Activated CD4-positive, alpha-beta T cell treated with anti-CD3 and anti-CD28 coated beads for 36 hours (primary cell): ENCODE measurements at regions not wholly inside any gene's neighbourhood (a gene's known extent, or its start where the extent isn't known, plus 50 kb on each side); places are given as distances from the start of the nearest gene placed in this dataset.

Experiments
- ATAC-seq: fragments of 200-7000 bp; cut with Tn5 transposase; one replicate; pipeline ENCODE4 v1.10.0; 2021; ENCODE audit warnings: mild to moderate bottlenecking, moderate library complexity
- CTCF ChIA-PET: fragments of 350-600 bp; sonication (Branson Sonifier 250); formaldehyde crosslinking; loops from one replicate; lab custom pipeline; 2021; ENCODE audit warnings: antibody characterized with exemption; lab: Charles Lee
- POLR2A ChIA-PET: fragments of 350-600 bp; sonication (Branson Sonifier 250); formaldehyde crosslinking; loops from one replicate; lab custom pipeline; 2021; ENCODE audit warnings: antibody characterized with exemption, inconsistent platforms; lab: Charles Lee
- DNase-seq: peaks from one replicate; pipeline ENCODE4 v3.0.0-alpha.2; 2020
- H3K27ac Mint-ChIP-seq: one replicate; pipeline ENCODE4 v1.8.0; 2021; ENCODE audit warnings: mixed read lengths
- H3K27me3 Mint-ChIP-seq: one replicate; pipeline ENCODE4 v1.8.0; 2021; ENCODE audit warnings: mixed read lengths
- H3K36me3 Mint-ChIP-seq: one replicate; pipeline ENCODE4 v1.8.0; 2021; ENCODE audit warnings: low read depth, mixed read lengths
- H3K4me1 Mint-ChIP-seq: one replicate; pipeline ENCODE4 v1.8.0; 2021; ENCODE audit warnings: mixed read lengths
- H3K4me3 Mint-ChIP-seq: one replicate; pipeline ENCODE4 v1.8.0; 2021; ENCODE audit warnings: mild to moderate bottlenecking, moderate library complexity, mixed read lengths
- H3K9me3 Mint-ChIP-seq: one replicate; pipeline ENCODE4 v1.8.0; 2021; ENCODE audit warnings: low read depth, mixed read lengths
- intact Hi-C, 2 experiments: fragments of 100-400 bp; cut with DNase I in 1 of 2; cut with micrococcal nuclease in 1 of 2; formaldehyde crosslinking; loops; one replicate each; pipeline versions ENCODE4 v1.14.2 to v1.15.1; 2022 to 2024; cut with DNase I, micrococcal nuclease

DNA sequence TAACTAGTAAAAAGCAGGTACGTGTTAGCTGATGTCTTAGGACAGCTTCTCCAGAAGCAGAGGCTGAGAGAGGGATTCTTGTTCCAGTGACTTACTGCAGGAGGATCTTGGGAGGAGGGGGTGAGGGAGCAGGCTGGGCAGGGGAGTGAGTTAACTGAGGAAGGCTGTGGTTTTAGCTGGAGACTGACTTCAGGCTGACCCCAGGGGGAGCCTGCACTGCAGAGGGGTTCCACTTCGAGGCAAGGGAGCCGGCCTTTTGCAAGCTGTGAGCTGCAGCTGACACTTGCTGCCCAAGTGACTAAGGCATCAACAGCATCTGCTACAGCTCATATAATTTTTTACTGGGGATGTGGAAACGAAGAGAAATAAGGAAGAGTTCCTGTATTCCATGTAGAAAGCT, 50.4 kb upstream of the SOD1 start:
- POLR2A ChIA-PET = no interaction called here
- CTCF ChIA-PET = interaction anchor here (0.7 to 2.3 kb wide), 3 partner anchors 28 to 510 kb away, joined by 4 to 7 read pairs (median 5); no protein-coding TSS in a partner anchor
- ATAC-seq = no peak

DNA sequence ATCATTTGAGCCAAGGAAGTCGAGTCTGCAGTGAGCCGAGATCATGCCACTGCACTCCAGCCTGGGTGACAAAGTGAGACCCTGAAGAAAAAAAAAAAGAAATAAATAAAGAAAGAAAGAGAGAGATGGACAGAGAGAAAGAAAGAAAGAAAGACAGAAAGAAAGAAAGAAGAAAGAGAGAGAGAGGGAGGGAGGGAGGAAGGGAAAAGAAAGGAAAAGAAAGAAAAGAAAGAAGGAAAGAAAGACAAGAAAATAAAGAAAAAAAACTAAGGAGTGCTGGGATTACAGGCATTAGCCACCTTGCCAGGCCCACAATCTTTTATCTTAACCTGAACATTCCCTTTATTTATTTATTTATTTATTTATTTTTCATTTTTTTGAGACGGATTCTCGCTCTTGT, 51.7 kb upstream of the SOD1 start:
- POLR2A ChIA-PET = no interaction called here
- no peak overlapping the region for H3K4me3 Mint-ChIP-seq
- intact Hi-C loops = loop anchor here in 1 of 2 experiments (5.0 to 10.0 kb wide), 2 partner anchors 773 to 1265 kb away; no protein-coding TSS in a partner anchor

More for the DNA sequence above, 50.4 kb upstream of the SOD1 start:
- Mint-ChIP-seq H3K27me3 (peaks cover 5% of the 10 kb centered on the region), H3K4me1 (peaks cover 10% of the 10 kb centered on the region), H3K27ac (no peak overlapping the region), H3K9me3 (peaks cover 3% of the 10 kb centered on the region), H3K36me3 (peaks cover 5% of the 10 kb centered on the region), H3K4me3 (no peak overlapping the region)
- intact Hi-C loops = loop anchor here in 1 of 2 experiments (5.0 to 10.0 kb wide), 2 partner anchors 774 to 1267 kb away; no protein-coding TSS in a partner anchor
- no peak for DNase-seq

DNA sequence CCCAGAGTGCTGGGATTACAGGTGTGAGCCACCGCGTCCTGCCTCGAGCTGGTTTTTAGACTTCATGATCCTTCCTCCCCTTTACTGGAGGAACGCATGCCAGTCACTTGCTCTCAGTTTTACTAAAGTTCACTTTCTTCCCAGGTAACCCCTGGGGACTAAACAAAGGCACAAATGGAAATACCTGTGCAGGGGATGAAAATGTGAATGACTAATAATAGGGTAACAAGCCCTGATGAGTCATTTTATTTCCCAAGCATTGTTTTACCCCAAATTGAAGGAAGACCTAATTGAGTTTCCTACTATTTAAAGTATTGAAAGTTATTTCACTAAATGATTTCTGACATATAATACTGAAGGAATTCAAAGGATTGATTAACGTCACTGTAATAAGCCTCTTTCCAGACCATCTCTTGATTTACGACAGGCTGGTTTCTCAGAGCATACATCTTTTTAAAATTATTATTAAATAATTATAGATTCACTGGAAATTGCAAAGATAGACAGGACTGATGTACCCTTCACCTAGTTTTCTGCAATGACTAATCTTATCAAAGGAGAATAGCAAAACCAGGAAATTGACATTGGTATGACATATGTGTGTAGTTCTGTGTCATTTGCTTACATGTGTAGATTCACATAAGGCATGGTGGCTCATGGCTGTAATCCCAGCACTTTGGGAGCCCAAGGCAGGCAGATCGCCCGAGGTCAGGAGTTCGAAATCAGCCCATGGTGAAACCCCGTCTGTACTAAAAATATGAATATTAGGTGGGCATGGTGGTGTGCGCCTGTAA, 53.2 kb upstream of the SOD1 start:
- Mint-ChIP-seq H3K36me3 (peaks cover 2% of the 10 kb centered on the region), H3K4me1 (peaks cover 10% of the 10 kb centered on the region), H3K9me3 (peaks cover under 1% of the 10 kb centered on the region), H3K27ac (no peak overlapping the region), H3K27me3 (no peaks in the 10 kb centered on the region), H3K4me3 (no peak overlapping the region)
- POLR2A ChIA-PET = no interaction called here
- CTCF ChIA-PET = interaction anchor here (0.6 to 1.2 kb wide), 6 partner anchors 14 to 508 kb away, joined by 3 to 4 read pairs (median 3); no protein-coding TSS in a partner anchor
- DNase-seq = no peak
- peak; percentile 64 for ATAC-seq
- intact Hi-C loops = loop anchor here in 1 of 2 experiments (5.0 to 10.0 kb wide), 2 partner anchors 771 to 1264 kb away; no protein-coding TSS in a partner anchor

More for the DNA sequence above, 51.7 kb upstream of the SOD1 start:
- peaks cover 10% of the 10 kb centered on the region for H3K4me1 Mint-ChIP-seq
- H3K9me3 Mint-ChIP-seq = peaks cover 3% of the 10 kb centered on the region
- DNase-seq (no peak), ATAC-seq (no peak)
- CTCF ChIA-PET = interaction anchor here (0.8 kb wide), 1 partner anchor 24 kb away, joined by 3 read pairs; no protein-coding TSS in a partner anchor
- H3K27ac Mint-ChIP-seq = no peak overlapping the region
- H3K27me3 Mint-ChIP-seq = peaks cover 5% of the 10 kb centered on the region
- H3K36me3 Mint-ChIP-seq = peaks cover 5% of the 10 kb centered on the region

DNA sequence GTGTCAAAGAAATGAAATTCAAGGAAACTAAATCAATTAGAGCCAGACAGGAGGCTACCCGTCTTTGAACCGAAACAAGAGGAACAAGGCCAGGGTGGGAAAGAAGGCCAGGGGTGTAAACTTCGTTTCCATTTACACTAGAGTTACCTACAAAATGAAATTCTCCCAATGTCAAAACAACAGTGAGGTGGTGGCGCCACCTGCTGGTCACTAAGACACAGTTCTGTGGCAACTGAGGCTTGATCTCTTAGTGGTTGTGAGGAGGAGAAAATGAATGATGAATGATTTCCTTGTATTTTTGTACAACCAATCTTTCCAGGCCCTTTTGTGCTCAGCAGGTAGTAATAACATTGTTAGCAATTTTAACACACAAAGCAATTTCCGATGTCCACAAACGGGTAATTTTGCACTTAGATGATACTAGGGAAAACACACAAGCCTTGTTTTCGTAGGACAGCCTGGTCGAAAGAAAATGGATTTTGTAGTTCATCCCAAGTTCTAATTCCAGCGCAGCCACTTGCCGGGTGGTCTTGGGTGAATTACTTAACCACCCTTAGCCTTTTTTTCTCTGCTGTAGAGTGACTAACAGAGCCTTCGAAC, 54.8 kb upstream of the SOD1 start:
- POLR2A ChIA-PET = interaction anchor here (0.6 kb wide), 1 partner anchor 262 kb away, joined by 4 read pairs; no protein-coding TSS in a partner anchor
- Mint-ChIP-seq H3K36me3 (no peaks in the 10 kb centered on the region), H3K4me3 (no peak overlapping the region), H3K9me3 (no peaks in the 10 kb centered on the region), H3K27me3 (no peaks in the 10 kb centered on the region), H3K4me1 (peaks cover 10% of the 10 kb centered on the region), H3K27ac (no peak overlapping the region)
- ATAC-seq = peak; percentile 80
- intact Hi-C loops = loop anchor here (1.0 to 10.0 kb wide), 5 partner anchors 24 to 1262 kb away; no protein-coding TSS in a partner anchor
- CTCF ChIA-PET = interaction anchor here (0.6 to 2.7 kb wide), 20 partner anchors 19 to 1151 kb away, joined by 3 to 26 read pairs (median 3); no protein-coding TSS in a partner anchor
- DNase-seq = peak; percentile 87

DNA sequence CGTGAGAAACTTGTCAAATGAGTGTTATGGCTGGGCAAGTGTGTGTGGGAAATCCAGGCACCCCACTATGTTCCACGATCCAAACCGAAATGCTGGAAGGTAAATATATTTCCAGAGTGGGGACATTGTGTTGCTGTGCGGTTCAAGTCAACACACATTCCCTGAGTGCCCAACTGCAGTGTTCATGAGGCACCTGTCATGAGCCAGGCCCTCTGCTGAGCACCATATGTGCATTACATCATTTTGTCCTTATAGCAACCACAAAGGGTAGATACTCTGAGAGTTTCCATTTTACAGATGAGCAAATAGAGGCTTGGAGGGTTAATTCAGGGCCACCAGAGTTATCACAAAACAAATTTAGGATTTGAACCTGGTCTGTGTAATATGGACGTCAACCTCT, 59.9 kb upstream of the SOD1 start:
- peaks cover 2% of the 10 kb centered on the region for H3K4me1 Mint-ChIP-seq
- H3K4me3 Mint-ChIP-seq = no peak overlapping the region
- no peaks in the 10 kb centered on the region for H3K36me3 Mint-ChIP-seq
- ChIA-PET POLR2A (no interaction called here), CTCF (no interaction called here)
- intact Hi-C loops = no loop called here
- no peaks in the 10 kb centered on the region for H3K27me3 Mint-ChIP-seq
- ATAC-seq (no peak), DNase-seq (no peak)
- no peak overlapping the region for H3K27ac Mint-ChIP-seq
- H3K9me3 Mint-ChIP-seq = no peaks in the 10 kb centered on the region

DNA sequence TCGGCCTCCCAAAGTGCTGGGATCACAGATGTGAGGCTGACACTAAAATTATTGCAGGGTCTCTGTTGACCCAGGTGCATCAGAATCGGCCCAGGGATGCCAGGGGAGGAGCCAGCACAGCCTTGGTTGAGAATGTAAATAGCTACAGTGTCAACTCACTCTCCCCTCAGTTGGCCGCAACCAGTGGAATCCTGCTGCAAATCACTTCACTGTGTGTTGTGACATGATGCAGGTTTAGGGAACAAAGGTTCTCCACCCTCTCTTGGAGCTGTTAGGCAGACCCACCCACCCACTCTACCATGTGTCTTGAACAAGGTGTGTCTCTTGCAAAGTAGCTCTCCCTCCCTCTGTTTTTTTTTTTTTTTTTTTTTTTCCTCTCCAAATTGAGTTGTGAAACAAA, 60.5 kb upstream of the SOD1 start:
- no peak for ATAC-seq
- ChIA-PET CTCF (interaction anchor here (0.5 kb wide), 2 partner anchors 27 to 418 kb away, joined by 3 read pairs; no protein-coding TSS in a partner anchor), POLR2A (no interaction called here)
- Mint-ChIP-seq H3K36me3 (no peaks in the 10 kb centered on the region), H3K27ac (no peak overlapping the region), H3K4me1 (no peaks in the 10 kb centered on the region), H3K27me3 (no peaks in the 10 kb centered on the region), H3K4me3 (no peak overlapping the region), H3K9me3 (no peaks in the 10 kb centered on the region)
- DNase-seq = no peak
- intact Hi-C loops = no loop called here

DNA sequence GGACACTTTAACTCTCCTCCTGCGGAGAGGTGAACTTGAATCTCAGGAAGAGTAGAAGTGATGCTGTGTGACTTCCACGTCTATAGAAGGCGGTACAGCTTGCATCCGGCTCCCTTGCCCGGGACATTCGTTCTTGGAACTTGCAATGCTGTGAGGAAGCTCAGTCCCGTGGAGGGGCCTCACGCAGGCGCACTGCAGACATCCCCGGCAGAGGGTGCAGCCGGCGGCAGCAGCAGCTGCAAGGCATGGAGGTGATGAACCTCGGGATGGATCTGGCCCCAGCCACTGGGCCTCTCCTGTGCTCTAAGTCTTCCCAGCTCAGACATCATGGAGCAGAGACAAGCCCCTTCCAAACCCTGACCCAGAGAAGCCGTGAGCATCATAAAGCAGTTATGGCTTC, 61.8 kb upstream of the SOD1 start:
- intact Hi-C loops = no loop called here
- ATAC-seq (no peak), DNase-seq (no peak)
- Mint-ChIP-seq H3K27ac (no peak overlapping the region), H3K36me3 (no peaks in the 10 kb centered on the region), H3K4me3 (no peak overlapping the region), H3K9me3 (no peaks in the 10 kb centered on the region), H3K27me3 (no peaks in the 10 kb centered on the region), H3K4me1 (no peaks in the 10 kb centered on the region)
- ChIA-PET POLR2A (no interaction called here), CTCF (interaction anchor here (0.8 kb wide), 1 partner anchor 17 kb away, joined by 5 read pairs; no protein-coding TSS in a partner anchor)

DNA sequence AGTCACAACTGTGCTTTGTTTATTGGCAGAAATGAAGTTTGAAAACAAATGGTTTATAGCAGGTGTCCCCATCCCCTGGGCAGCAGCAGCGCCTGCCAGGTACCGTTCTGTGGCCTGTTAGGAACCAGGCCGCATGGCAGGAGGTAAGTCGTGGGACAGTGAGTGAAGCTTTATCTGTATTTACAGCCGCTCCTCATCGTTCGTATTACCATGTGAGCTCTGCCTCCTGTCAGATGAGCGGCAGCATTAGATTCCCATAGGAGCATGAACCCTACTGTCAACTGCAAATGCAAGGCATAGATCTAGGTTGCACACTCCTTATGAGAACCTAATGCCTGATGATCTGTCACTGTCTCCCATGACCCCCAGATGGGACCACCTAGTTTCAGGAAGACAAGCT, 63.4 kb upstream of the SOD1 start:
- Mint-ChIP-seq H3K36me3 (no peaks in the 10 kb centered on the region), H3K9me3 (no peaks in the 10 kb centered on the region), H3K4me3 (no peak overlapping the region), H3K27ac (no peak overlapping the region), H3K4me1 (no peaks in the 10 kb centered on the region), H3K27me3 (no peaks in the 10 kb centered on the region)
- no peak for ATAC-seq
- ChIA-PET CTCF (interaction anchor here (3.1 kb wide), 1 partner anchor 15 kb away, joined by 11 read pairs; no protein-coding TSS in a partner anchor), POLR2A (no interaction called here)
- no peak for DNase-seq
- intact Hi-C loops = no loop called here

DNA sequence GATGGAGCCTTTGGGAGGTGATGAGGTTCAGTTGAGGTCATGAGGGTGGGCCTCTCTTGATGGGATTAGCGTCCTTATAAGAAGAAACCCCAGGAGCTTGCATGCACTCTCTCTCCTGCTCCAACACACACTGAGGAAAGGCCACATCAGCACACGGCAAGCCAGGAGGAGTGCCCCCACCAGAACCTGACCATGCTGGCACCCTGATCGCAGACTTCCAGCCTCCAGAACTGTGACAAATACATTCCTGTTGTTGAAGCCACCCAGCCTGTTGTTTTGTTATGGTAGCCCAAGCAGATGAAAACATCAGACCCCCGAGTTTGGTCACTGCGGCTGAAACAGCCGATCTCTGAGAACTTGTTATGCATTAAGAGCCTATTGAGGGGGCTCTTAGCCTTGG, 64.8 kb upstream of the SOD1 start:
- ChIA-PET CTCF (interaction anchor here (1.4 to 3.1 kb wide), 2 partner anchors 12 to 14 kb away, joined by 4 to 11 read pairs; no protein-coding TSS in a partner anchor), POLR2A (interaction anchor here (0.6 kb wide), 1 partner anchor 35 kb away, joined by 3 read pairs; no protein-coding TSS in a partner anchor)
- Mint-ChIP-seq H3K27me3 (peaks cover 2% of the 10 kb centered on the region), H3K9me3 (no peaks in the 10 kb centered on the region), H3K36me3 (no peaks in the 10 kb centered on the region), H3K27ac (no peak overlapping the region), H3K4me1 (no peaks in the 10 kb centered on the region), H3K4me3 (no peak overlapping the region)
- no peak for ATAC-seq
- no peak for DNase-seq
- intact Hi-C loops = no loop called here

DNA sequence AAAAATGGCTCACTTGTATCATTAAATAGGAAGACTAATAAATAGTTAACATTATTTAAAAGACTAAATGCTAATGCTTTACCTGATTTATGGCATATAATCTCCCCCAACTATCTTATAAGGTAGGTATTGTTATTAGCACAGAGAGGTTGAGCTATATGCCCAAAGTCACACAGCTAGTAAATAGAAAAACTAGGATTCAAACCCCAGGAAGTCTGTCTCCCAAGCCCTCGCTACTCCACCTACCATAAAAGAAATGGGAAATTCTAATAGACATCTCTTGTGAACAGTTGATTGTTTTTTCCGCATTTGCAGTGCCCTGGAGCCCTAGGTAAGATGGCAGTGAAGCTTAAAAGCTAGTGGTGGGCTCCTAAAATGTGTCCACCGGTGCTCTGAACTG, 65.2 kb upstream of the SOD1 start:
- no peaks in the 10 kb centered on the region for H3K36me3 Mint-ChIP-seq
- ChIA-PET CTCF (interaction anchor here (0.8 to 3.1 kb wide), 4 partner anchors 9 to 397 kb away, joined by 3 to 11 read pairs (median 4); no protein-coding TSS in a partner anchor), POLR2A (interaction anchor here (0.6 kb wide), 1 partner anchor 35 kb away, joined by 3 read pairs; no protein-coding TSS in a partner anchor)
- no peak overlapping the region for H3K27ac Mint-ChIP-seq
- H3K27me3 Mint-ChIP-seq = peaks cover 2% of the 10 kb centered on the region
- H3K4me3 Mint-ChIP-seq = no peak overlapping the region
- no peaks in the 10 kb centered on the region for H3K4me1 Mint-ChIP-seq
- DNase-seq (no peak), ATAC-seq (no peak)
- intact Hi-C loops = no loop called here
- H3K9me3 Mint-ChIP-seq = no peaks in the 10 kb centered on the region

DNA sequence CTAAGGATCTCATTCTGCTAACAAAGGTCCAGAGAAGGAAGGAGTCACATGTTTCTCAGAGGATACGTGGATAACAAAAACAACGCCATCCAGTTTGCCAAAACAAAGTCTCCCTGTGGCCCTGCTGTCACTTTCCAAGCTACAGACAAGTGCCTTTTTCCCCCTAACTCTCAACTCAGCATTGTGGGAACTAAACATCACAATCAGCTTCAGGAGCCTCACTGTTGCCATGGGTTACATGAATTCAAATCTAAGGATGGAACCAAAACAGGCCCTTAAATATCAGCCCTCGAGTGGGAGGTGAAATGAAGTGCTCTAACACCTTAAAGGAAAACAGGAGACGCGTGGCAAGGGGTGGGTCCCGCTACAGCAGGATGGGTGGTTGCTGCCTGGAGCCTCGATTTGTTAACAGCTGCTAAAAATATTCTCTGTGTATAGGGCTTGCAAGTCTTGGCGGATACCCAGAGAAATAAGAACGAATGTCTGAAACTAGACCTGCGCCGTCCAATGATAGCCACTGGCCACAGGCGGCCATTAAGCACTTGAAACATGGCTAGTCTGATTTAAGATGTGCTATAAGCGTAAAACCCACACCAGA, 66.4 kb upstream of the SOD1 start:
- no peak overlapping the region for H3K4me3 Mint-ChIP-seq
- DNase-seq (no peak), ATAC-seq (no peak)
- no peak overlapping the region for H3K27ac Mint-ChIP-seq
- intact Hi-C loops = no loop called here
- ChIA-PET CTCF (no interaction called here), POLR2A (no interaction called here)
- peaks cover 2% of the 10 kb centered on the region for H3K27me3 Mint-ChIP-seq
- H3K9me3 Mint-ChIP-seq = no peaks in the 10 kb centered on the region
- no peaks in the 10 kb centered on the region for H3K4me1 Mint-ChIP-seq
- no peaks in the 10 kb centered on the region for H3K36me3 Mint-ChIP-seq
